ENCODE measurements at regions not wholly inside any gene's neighbourhood (a gene's known extent, or its start where the extent isn't known, plus 50 kb on each side); places are given as distances from the start of the nearest gene placed in this dataset.
"Not testable (repeated sequence)": the region's sequence is repeated elsewhere in the genome, so short reads cannot be mapped to it uniquely, and the experiment has no call there.

- DNase-seq = no peak
These were observed 57.4 kb upstream of the ZBTB20 start for GRCh38 chr3:115204475-115204874.

GRCh38 chr3:115208066-115208750 lies 61.1 kb upstream of the ZBTB20 start:
- DNase-seq = no peak

- no peak for DNase-seq
These were observed 64.9 kb upstream of the ZBTB20 start for GRCh38 chr3:115211810-115212492.

- no peak for DNase-seq
These were observed 65.5 kb upstream of the ZBTB20 start for GRCh38 chr3:115212615-115213014.

GRCh38 chr3:115213052-115213451 lies 66.0 kb upstream of the ZBTB20 start:
- DNase-seq = not testable (repeated sequence)

- no peak for DNase-seq
These were observed 70.2 kb upstream of the ZBTB20 start for GRCh38 chr3:115217292-115217677.

- peak; percentile 88 for DNase-seq
These were observed 70.8 kb upstream of the ZBTB20 start for GRCh38 chr3:115217678-115218451.

- DNase-seq = peak; percentile 68
These were observed 71.8 kb upstream of the ZBTB20 start for GRCh38 chr3:115218859-115219258.

- no peak for DNase-seq
These were observed 77.6 kb upstream of the ZBTB20 start for GRCh38 chr3:115224687-115225086.

GRCh38 chr3:115226844-115227445 lies 79.9 kb upstream of the ZBTB20 start:
- DNase-seq = no peak

GRCh38 chr3:115227461-115227860 lies 80.4 kb upstream of the ZBTB20 start:
- no peak for DNase-seq

- no peak for DNase-seq
These were observed 81.2 kb upstream of the ZBTB20 start for GRCh38 chr3:115228266-115228665.

GRCh38 chr3:115232167-115232566 lies 85.1 kb upstream of the ZBTB20 start:
- no peak for DNase-seq

- DNase-seq = no peak
These were observed 85.9 kb upstream of the ZBTB20 start for GRCh38 chr3:115233021-115233420.

GRCh38 chr3:115236496-115236895 lies 89.4 kb upstream of the ZBTB20 start:
- DNase-seq = no peak

GRCh38 chr3:115239717-115240116 lies 92.6 kb upstream of the ZBTB20 start:
- peak; percentile 97 for DNase-seq

- no peak for DNase-seq
These were observed 97.3 kb upstream of the ZBTB20 start for GRCh38 chr3:115244350-115244749.

- no peak for DNase-seq
These were observed 98.3 kb upstream of the ZBTB20 start for GRCh38 chr3:115245438-115245837.

GRCh38 chr3:115245899-115246298 lies 98.8 kb upstream of the ZBTB20 start:
- no peak for DNase-seq

GRCh38 chr3:115246461-115247020 lies 99.5 kb upstream of the ZBTB20 start:
- no peak for DNase-seq

- DNase-seq = no peak
These were observed 101.2 kb upstream of the ZBTB20 start for GRCh38 chr3:115248274-115248673.

GRCh38 chr3:115251509-115251908 lies 104.4 kb upstream of the ZBTB20 start:
- DNase-seq = no peak

- no peak for DNase-seq
These were observed 105.6 kb upstream of the ZBTB20 start for GRCh38 chr3:115252679-115253078.

Data from NCI-H146 (cell line).